A549 (cell line): ENCODE measurements at regions not wholly inside any gene's neighbourhood (a gene's known extent, or its start where the extent isn't known, plus 50 kb on each side); places are given as distances from the start of the nearest gene placed in this dataset.

Experiments used
- POLR2A ChIP-seq: IDR thresholded peaks from 2 replicates; pipeline ENCODE4 v1.6.1; 2012; ENCODE audit warnings: mild to moderate bottlenecking, low read length
- POLR2AphosphoS2 ChIP-seq: conservative IDR thresholded peaks from 2 replicates; pipeline ENCODE4 v1.6.1; 2012; ENCODE audit warnings: low read length, improper control_type of control experiment, inconsistent platforms
- RAD21 ChIP-seq, 2 experiments: fragments of >200 bp in 1 of 2; sonication (Bioruptor Twin) in 1 of 2; formaldehyde crosslinking in 1 of 2; IDR thresholded peaks in 1 of 2; conservative IDR thresholded peaks in 1 of 2; 2 replicates in 1 of 2; 3 replicates in 1 of 2; pipeline ENCODE4 v1.6.1; 2012 to 2018; ENCODE audit warnings: inconsistent platforms in 1 of 2
- TF ChIP-seq, protein P1 (sequence below): fragments of >200 bp; sonication (Bioruptor Twin); formaldehyde crosslinking; IDR thresholded peaks from 3 replicates; pipeline ENCODE4 v1.5.1; 2016

DNA sequence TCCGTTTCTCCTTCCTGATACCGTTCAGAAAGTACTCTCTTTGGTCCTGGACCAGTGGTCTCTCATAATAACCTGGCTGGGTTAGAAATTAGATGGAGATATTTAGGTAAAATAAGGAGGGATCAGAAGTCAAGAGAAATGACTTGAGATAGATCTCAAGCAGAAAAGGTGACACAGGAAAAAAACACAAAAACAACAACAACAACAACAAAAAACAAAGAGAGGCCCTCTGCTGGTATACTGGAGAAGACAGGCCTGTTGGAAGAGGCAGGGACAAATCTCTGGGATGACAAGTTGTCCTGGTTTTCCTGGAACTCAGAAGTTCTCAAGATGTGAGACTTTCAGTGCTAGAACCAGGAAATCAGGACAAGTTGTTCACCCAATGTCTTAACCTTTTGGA, 430.5 kb downstream of the SHISA9 start:
- TF ChIP-seq, protein P1, sequence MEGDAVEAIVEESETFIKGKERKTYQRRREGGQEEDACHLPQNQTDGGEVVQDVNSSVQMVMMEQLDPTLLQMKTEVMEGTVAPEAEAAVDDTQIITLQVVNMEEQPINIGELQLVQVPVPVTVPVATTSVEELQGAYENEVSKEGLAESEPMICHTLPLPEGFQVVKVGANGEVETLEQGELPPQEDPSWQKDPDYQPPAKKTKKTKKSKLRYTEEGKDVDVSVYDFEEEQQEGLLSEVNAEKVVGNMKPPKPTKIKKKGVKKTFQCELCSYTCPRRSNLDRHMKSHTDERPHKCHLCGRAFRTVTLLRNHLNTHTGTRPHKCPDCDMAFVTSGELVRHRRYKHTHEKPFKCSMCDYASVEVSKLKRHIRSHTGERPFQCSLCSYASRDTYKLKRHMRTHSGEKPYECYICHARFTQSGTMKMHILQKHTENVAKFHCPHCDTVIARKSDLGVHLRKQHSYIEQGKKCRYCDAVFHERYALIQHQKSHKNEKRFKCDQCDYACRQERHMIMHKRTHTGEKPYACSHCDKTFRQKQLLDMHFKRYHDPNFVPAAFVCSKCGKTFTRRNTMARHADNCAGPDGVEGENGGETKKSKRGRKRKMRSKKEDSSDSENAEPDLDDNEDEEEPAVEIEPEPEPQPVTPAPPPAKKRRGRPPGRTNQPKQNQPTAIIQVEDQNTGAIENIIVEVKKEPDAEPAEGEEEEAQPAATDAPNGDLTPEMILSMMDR = no peak
- TF ChIP-seq POLR2A = no peak
- TF ChIP-seq RAD21 (conservative IDR thresholded peaks at IDR 0.05 in 1 of 2, IDR thresholded peaks at IDR 0.05 in 1 of 2) = no peak
- TF ChIP-seq POLR2AphosphoS2 = no peak
